ENCODE measurements at regions not wholly inside any gene's neighbourhood (a gene's known extent, or its start where the extent isn't known, plus 50 kb on each side); places are given as distances from the start of the nearest gene placed in this dataset.

DNA sequence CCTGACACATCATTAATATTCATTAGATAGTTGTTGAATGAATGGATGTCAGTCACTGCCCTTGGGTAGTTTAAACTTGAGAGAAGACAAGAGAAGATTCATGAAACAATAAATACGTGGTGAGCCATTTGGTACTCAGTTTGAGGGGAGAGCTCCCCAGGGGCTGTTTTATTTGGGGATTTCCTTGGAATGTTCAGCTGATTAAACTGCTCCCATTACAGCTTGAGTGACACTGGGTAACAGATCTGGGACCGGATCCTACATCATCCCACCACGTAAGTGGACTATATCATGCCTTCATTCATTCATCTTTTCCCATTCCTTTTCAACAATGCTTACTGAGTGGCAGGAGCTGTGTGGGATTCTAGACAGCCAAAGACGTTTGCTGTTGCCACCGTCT is 162.0 kb downstream of the FAT3 start:
- no peak for FAIRE-seq

DNA sequence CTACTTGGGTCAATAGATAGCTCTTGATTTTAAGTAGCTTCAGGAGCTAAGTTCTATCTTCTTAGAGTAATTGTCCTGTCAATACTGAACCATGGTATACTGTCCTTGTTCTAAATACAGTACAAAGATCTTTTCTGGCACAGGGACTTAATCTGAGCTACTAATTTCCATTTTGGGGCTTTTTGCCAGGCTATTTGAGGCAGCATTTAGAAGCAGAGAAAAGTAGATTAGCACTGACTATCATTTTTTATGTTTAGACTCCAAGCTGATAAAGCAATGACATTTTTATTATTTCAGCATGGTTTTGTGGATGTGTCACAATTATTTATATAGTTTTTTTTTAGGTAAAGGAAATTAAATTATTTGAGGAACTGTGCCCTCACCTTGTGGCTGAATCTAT is 163.2 kb downstream of the FAT3 start:
- FAIRE-seq, result no peak

DNA sequence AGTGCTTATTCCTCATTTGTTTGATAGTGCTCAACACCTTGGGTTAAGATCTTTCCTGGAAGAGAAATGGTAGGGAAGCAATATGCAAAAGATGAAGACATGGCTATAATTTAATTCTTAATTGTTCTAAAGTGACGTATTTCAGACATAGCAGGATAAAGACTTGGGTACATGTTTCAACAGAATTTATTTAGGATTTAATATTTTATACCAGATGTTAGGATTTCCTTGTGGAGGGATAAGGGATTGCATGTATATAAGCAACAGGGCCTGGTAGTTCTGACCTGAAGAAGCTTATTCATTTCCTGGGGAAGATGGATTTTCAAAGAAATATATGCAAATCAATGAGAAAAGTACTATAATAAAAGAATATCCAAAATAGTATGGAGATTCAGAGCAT is 163.8 kb downstream of the FAT3 start:
- FAIRE-seq, result no peak

DNA sequence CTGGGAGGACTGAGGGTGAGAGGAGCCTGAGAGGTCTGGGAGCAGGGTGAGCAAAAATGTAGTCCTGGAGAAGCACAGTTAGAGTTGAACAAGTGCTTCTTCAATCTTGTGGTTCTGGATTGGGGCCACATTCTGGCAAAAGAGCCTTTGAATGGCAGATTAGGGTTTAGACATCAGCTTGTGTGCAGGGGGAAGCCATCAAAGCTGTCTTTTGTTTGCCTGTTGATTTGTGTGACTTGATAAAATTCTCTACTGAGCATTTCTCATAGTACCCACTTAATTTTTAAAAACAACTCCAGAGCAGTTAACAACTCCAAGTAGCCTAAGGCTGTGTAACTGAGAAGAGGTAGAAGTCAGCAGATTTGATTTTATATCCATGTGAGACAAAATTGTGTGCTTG is 166.2 kb downstream of the FAT3 start:
- no peak for FAIRE-seq

DNA sequence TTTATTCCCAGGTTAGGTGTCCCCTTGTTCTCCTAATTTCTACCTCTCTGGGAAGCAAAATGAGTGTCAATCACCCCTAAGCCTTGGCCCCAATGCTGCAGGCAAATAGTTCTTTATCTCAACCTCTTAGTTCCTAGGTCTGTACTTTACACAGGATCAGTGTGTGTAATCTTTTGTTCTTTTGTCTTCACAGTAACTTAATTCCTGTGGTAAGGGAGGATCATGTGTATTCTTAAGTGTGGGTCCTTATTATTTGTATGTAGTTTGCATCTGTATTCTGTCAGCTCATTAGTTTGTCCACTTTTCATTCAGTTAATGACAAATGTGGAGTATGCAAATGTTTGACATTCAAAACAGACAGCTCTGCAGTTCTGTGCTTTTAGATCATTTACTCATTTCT is 166.7 kb downstream of the FAT3 start:
- no peak for FAIRE-seq

DNA sequence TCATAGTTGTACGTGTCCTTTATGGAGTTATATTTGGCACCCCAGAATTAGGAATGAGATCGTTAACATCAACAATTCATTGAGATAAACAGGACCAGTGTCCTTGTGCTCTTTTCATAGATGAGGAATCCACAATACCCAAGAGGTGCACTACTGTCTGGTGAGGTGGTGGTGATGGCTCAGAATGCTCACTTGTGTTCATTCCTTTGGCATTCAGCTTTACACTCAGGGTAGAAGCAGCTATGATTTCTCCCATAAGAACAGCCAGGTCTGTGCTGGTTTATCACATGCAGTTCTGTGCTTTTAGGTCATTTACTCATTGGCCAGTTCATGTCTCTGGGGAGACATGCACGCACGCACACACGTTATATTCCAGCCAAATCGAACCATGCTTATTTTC is 167.2 kb downstream of the FAT3 start:
- FAIRE-seq, result no peak

DNA sequence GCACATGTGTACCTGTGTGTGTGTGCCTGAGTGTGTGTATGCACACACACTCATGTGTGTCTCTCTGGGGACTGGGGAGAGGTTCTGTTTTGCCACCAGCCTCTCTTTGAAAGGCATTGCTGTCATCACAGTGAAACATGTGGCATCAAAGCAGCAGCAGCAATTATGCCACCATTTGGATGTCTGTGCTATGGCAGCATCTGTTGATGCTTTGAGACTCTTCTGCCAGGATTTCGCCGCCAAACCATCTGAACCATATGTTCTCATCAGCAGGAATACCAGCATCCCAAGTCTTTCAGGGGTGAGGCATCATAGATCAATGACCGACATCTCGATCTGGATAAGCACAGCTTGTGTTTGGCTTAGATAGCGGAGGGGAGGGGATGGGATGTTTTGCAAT is 168.6 kb downstream of the FAT3 start:
- FAIRE-seq, result no peak

DNA sequence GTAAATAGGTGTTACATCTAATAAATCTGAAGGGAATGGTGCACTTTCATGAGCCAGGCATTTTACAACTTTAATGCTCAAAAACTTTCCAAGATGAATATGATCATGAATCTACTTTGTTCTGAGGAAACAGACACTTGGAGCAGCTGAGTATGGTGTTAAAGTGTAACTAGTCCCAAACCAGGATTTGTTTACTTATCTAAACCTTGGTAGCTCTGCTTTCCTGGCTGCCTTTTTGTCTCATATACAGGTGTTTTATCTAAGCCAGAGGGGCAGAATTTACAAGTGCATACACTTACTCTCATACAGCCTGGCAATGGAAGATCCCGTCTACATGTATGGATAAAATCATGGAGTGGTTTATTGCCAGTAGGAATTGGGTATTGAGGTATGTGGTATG is 171.5 kb downstream of the FAT3 start:
- FAIRE-seq, result no peak

DNA sequence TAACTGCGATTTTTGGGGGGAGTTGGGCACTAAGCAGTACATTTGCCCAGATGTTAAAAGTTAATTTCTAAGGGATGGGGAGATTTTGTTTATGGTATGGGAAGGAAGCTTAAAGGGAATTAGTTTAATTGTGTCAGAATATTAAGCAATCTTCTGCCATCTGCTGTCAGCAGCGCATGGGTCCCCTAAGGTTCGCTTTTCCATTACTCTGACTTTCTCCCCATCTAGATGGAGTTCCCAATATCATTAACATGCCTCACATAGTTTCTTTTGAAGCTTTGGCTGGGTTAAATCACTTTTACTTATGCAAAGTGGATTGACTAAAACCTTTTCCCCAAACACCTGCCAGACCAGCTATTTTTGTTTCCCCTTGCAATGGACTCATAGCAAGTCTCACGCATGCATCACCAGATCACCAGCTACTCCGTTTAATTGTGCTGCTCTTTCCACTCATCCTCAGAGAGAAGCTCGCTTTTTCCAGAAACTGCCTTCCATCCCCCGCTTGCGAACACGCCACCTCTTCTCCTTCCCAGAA is 172.7 kb downstream of the FAT3 start:
- FAIRE-seq, result no peak

DNA sequence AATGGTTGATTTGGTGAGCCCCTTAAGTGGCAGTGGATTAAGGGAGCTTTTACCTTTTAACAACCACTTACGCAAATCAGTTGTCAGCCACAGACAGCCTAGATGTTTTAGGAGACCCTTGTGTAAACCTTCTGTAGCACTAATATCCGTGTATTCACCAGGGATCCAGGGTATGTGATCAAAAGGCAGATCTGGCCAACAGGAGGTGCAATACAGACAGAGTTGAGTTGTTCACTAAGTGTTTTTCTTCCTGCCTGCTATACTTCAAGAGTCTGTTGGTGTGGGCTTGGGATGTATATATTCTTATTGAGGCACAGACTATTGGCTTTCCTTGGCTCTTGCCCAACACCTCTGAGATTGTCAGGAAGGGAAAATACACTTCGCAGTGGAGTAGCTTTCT is 175.1 kb downstream of the FAT3 start:
- no peak for FAIRE-seq

DNA sequence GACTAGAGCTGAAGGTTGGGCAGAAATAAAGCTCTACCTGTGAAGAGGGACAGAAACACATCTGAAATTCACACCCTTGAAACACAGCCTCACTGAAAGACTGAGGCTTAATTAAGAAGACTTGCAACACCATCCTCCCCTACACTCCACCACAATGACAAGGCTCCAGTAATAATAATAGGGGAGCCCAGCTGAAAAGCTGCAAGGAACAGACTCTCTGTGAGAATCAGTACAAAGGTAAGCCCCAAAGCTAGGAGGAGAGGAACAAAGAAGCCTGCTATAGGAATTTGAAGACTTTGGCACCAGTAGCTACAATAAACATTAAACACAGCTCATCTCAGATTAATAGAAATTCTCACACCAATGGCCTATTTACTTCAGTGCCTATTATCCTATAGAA is 176.9 kb downstream of the FAT3 start:
- FAIRE-seq, result no peak

DNA sequence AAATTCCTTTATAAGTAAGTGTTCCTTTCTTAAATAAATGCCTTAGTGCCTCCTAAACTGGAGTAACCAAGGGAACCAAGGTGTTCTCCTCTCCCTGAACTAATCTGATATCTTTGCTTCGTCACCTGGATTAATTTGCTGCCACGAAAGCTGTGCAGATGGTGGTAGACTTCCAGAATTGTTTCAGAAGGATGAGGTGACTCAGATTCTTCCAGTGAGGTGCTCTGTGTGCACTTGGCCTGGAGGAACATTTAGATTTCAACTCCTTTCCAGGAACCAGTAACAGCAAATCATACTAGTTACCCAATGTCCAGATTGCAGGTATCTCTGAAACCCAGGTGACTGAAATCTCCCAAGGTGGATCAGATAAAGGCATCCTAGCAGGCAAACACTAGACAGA is 181.9 kb downstream of the FAT3 start:
- no peak for FAIRE-seq

DNA sequence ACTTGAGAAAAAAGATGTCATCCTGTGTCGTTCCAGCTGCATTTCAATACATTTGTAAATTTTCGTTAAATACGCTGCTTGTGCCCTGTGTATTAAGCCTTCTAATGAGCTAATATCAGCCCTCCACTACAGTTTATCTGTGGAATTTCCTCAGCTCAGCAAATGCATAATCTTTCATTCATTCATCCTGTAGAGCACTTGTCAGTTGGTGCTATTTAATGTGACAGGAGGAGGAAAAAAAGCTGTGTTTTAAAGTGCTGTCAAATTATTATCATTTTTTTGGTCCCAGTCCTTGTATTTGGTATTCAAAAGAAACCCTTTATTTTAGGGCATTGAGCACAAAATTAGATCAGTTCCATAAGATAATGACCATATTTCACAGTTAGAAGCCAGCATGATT is 184.7 kb downstream of the FAT3 start:
- FAIRE-seq, result no peak

DNA sequence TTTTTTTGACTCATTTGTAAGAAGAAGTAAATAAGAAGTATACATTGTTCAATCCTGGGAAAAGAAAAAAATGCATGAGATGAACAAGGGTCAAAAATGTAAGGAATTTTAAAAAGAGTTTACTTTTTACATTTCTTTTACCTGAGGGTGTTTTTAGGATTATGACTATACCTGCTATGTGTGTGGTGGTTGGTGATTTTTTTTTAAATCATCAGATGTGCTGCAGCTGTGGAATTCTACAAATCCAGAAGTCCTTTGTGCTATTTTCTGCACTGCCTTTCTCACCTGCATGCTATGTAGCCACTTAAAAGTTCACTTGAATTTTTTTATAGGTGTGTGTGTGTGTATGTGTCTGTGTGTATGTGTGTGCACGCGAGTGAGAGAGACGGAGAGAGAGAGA is 185.3 kb downstream of the FAT3 start:
- no peak for FAIRE-seq

DNA sequence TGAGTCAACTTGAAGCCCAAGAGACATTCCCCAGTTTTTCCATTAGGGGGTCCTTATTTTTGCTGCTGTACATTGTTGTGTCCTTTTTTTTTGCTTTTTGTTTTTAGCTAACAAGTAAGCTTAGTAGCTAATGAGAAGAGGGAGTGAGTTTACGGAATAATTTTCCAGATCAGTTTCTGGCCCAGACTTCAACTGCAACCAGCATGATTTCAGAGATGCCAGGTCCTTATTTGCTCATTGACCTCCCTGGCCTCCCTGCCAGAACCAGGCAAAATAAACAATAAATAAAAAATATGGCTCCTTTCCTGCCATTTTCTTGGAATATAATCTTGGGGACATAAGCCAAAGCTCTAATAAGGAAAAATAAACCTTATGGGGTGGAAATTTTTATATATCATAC is 185.9 kb downstream of the FAT3 start:
- no peak for FAIRE-seq

DNA sequence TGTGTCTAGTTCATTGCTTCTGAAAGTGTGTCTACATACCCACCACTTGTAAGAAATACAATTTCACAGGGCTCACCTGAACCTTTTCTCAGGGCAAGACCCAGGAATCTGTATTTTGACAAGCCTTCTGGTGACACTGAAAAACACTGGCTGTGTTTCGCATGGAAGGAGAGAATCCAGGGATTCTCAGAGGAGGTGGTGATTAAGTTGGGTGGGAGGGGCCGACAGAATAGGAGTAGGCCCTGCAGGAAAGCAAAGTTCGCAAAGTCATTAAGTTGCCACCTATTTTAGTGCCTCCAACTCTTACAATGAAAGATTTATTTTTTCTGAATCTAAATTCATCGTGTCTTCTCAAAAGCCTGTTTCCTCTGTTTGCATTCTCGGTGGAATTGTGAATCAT is 186.8 kb downstream of the FAT3 start:
- FAIRE-seq, result no peak

DNA sequence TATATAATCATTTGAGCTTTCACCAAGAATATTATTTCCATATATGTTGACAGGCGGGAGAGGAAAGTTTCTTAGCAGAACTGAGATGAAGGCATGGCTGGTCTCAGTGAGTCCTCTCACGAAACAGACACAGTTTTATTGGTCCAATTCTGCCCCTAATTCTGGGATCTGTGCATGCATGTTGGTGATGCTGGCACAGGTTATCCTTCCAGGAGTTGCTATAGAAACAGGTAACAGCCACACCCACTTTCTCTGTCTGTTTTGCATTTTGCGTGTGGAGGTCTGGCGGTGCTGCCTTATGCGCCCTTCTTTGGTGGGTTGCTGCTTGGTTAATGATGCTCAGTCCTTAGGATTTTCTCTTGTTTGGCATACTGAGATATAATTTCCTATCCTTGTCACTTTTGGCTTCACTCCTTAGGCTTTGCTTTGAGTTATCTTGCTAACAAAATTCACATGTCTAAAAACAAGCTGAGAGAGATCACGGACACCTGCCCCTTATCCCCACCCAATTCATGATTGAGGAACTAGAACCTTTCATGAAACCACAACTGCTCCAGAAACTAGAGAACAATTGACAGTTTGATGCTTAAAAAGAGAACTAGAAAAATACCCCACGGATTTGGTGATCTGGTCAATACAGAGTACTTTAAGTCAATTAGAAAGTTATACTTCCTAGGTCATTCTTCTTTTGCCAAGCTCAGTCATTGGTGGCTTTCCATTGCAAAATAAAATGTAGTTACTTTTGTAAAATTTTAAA is 189.3 kb downstream of the FAT3 start:
- FAIRE-seq, result no peak

DNA sequence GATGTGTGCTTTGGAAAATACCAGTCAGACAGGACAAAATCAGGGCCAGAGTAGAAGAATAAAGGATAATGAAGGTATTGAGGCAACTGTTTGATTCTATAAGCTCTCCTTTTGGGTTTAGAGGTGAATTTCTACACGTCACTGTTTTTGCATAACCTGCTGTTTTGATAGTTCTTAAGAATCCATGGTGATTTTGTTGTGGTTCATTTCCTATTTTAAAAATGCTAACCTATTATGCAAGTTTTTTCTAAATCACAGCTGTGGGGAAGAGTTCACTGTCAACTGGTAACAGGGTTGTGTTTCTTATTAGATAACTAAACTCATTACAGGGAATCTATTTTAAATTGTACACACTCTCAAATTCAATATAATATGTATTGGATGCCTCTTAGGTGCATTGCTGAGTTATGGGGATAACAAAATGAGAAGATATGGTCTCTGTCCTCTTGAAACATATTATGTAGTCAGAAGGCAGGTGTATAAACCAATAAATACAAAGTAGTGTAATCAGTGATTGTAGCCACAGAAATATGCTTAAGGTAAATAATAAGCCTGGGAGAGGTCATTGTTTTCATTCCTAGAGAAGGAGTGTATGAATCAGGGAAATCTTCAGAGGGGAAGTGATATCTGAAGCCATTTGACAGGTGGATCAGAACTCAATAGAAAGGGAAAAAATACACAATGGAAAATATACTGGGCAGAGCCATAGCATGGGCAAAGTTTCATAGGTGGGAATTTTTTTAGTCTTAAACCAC is 192.5 kb downstream of the FAT3 start:
- FAIRE-seq, result no peak

DNA sequence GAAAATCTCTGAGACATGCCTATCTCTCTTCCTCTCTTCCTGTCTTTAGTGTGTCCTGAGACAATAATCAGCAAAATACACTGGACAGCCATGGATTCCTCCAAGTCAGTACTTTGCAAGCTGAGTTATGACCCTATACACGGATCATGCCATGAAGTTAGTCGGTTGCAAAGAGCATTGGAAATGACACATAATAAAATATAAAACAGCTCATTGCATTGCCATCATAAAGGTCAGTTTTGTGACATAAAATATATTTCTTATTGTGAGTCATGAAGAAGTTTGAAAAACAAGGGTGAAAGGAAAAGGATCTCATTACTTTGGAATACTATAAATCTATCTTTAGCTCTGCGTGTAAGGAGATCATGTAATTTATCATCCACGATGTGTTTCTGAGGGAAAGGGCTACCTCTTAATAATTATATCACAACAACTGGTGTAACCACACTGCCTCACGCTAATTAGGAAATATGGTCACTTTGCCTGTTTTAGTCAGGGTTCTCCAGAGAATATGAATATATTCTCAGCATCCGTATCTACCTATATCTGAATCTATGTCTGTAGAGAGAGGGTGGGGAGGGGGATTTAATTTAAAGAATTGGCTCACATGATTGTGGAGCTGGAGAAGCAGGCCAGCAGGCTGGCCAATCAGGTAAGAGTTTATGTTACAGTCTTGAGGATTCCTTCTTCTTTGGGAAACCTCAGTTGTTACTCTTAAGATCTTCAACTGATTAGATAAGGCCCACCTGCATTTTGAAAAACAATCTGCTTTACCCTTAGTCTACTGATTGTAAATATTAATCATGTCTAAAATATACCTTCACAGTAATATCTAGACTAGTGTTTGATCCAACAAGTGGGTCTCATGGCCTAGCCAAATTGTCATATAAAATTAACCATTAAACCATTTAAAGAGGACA is 198.8 kb downstream of the FAT3 start:
- no peak for FAIRE-seq

DNA sequence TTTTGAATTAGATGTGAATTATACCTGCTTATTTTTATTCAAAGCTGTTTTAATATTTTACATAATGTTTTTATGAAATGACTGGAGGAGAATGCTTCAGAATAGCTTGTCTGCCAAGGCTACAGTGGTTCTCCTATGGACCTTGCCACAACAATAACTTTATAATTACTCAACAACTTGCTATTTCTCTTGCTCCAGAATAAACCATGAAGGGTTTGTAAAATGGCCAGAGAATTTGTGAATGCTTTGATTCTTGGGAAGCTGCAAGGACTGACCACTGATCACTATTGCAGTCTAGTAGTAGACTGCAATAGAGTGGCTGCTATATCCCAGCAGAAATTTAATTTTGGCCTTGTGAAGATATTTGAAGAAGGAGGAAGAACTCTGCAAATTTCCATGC is 199.7 kb downstream of the FAT3 start:
- no peak for FAIRE-seq

DNA sequence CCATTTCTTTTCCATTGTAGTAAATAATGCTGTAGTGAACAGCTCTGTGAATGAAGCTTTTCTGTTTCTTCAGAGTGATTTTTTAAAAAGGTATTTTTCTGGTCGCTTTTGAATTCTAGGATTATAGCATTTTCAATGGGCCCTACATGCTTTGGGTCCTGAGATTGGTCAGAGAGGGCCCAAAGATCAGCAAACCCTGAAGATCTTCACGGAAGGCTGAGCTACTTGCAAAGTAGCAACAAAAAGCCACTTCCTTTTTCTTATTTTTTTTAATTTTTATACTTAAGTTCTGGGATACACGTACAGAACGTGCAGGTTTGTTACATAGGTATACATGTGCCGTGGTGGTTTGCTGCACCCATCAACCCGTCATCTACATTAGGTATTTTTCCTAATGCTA is 200.5 kb downstream of the FAT3 start:
- no peak for FAIRE-seq

DNA sequence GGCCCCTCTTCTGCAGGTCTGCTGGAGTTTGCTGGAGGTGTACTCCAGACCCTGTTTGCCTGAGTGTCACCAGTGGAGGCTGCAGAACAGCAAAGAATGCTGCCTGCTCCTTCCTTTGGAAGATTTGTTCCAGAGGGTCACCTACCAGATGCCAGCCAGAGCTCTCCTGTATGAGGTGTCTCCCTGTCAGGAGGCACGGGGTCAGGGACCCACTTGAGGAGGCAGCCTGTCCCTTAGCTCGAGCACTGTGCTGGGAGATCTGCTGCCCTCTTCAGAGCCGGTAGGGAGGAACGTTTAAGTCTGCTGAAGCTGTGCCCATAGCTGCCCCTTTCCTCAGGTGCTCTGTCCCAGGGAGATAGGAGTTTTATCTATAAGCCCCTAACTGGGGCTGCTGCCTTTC is 207.9 kb downstream of the FAT3 start:
- no peak for FAIRE-seq
